Progenitor cell of endocrine pancreas (in vitro differentiated cells): ENCODE measurements at regions not wholly inside any gene's neighbourhood (a gene's known extent, or its start where the extent isn't known, plus 50 kb on each side); places are given as distances from the start of the nearest gene placed in this dataset.

Experiments
- DNase-seq: peaks from one replicate; pipeline ENCODE4 v3.0.0; 2021; ENCODE audit warnings: low spot score; ENCODE audit not compliant: unreplicated experiment
- H3K27ac Mint-ChIP-seq: 2 replicates; pipeline ENCODE4 v1.8.0; 2021; ENCODE audit warnings: mild to moderate bottlenecking, moderate library complexity, mixed read lengths
- H3K27me3 Mint-ChIP-seq: 2 replicates; pipeline ENCODE4 v1.8.0; 2021; ENCODE audit warnings: mixed read lengths
- H3K36me3 Mint-ChIP-seq: 2 replicates; pipeline ENCODE4 v1.8.0; 2022; ENCODE audit warnings: mixed read lengths; ENCODE audit not compliant: insufficient read depth
- H3K4me1 Mint-ChIP-seq: 2 replicates; pipeline ENCODE4 v1.8.0; 2021; ENCODE audit warnings: low read depth, mixed read lengths
- H3K4me3 Mint-ChIP-seq: 2 replicates; pipeline ENCODE4 v1.8.0; 2021; ENCODE audit warnings: low read depth, mild to moderate bottlenecking, moderate library complexity, mixed read lengths
- H3K9me3 Mint-ChIP-seq: 2 replicates; pipeline ENCODE4 v1.8.0; 2021; ENCODE audit warnings: low read depth, mixed read lengths
- TF ChIP-seq, protein P1 (sequence below): fragments of 200-600 bp; sonication (generic); IDR thresholded peaks from one replicate; pipeline ENCODE4 v1.5.0; 2021; ENCODE audit warnings: antibody characterized with exemption, mild to moderate bottlenecking; ENCODE audit not compliant: unreplicated experiment

DNA sequence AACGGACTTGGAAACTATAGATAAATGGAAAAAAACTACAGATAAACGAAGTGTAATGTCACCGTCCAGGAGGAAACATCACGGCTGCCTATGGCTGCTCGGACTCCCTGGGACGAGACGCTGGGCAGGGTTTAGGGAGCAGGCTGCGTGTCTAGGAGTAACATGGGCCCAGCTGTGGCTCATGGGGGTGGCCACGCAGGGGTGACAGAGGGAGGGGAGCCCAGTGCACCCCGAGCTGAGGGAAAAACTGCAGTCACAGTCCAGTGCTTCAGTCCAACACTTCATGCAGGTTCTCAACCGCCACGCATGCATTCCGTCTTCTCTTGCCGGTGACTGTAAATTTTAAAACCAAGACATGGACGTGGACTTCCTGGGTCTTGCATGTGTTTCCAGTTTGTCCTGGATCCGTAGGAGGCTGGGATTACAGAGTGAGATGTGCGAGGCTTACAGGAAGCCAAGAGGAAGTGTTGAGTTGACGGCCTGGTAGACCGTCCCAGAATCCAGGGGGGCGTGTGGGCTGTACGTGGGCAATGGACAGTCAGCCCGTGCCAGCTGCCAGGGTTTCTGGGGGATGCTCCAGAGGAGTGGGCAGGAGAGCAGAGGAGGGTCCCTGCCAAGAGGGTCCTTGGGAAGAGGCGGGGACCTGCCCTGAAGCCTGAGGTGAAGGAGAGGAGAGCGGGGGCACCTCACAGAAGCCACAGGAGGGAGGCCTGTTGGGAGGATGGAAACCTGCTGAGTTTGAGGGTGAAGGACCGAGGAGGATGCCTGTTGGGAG is 691.4 kb downstream of the BRD1 start:
- Mint-ChIP-seq H3K4me3 (no peak overlapping the region), H3K27me3 (peaks cover 16% of the 10 kb centered on the region), H3K9me3 (no peaks in the 10 kb centered on the region), H3K36me3 (no peaks in the 10 kb centered on the region), H3K27ac (no peak overlapping the region), H3K4me1 (no peaks in the 10 kb centered on the region)
- TF ChIP-seq, protein P1, sequence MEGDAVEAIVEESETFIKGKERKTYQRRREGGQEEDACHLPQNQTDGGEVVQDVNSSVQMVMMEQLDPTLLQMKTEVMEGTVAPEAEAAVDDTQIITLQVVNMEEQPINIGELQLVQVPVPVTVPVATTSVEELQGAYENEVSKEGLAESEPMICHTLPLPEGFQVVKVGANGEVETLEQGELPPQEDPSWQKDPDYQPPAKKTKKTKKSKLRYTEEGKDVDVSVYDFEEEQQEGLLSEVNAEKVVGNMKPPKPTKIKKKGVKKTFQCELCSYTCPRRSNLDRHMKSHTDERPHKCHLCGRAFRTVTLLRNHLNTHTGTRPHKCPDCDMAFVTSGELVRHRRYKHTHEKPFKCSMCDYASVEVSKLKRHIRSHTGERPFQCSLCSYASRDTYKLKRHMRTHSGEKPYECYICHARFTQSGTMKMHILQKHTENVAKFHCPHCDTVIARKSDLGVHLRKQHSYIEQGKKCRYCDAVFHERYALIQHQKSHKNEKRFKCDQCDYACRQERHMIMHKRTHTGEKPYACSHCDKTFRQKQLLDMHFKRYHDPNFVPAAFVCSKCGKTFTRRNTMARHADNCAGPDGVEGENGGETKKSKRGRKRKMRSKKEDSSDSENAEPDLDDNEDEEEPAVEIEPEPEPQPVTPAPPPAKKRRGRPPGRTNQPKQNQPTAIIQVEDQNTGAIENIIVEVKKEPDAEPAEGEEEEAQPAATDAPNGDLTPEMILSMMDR: no peak
- DNase-seq: no peak

DNA sequence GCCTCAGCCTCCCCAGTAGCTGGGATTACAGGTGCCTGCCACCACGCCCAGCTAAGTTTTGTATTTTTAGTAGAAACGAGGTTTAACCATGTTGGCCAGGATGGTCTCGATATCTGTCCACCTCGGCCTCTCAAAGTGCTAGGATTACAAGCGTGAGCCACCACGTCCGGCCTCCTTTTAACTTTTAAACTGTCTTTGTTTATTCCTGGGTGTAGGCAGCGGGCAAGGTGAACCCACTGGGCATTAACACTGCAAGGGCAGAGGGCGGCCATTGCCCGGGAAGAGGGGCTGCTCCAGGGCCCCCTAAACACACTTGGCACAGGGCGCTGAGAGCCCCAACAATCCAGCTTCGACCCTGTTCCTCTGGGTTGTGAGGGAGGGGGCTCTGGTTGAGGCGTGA is 693.6 kb downstream of the BRD1 start:
- Mint-ChIP-seq H3K27ac (no peak overlapping the region), H3K4me3 (no peak overlapping the region), H3K27me3 (peaks cover 16% of the 10 kb centered on the region), H3K36me3 (no peaks in the 10 kb centered on the region), H3K9me3 (no peaks in the 10 kb centered on the region), H3K4me1 (no peaks in the 10 kb centered on the region)
- TF ChIP-seq, protein P1: no peak
- DNase-seq: no peak

DNA sequence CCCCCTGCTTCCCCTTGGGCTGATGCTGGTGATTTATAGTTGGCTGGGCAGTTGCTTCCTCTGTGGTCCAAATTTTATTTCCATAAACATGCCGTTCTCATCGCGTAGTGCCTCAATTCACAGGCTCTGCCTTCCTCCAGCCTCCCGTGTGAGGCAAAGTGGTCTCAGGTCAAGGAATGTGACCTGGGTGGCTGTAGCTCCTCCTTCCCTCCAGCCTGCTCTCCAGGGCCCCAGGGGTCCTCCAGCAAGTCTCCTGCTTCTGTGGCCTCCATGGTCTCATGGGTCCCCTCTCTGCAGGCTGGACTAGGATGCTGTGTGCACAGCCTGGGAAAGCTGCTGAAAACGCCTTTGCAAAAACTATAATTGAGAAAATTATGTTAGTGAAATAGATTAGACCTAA is 694.1 kb downstream of the BRD1 start:
- H3K27me3 Mint-ChIP-seq: peaks cover 14% of the 10 kb centered on the region
- no peak for DNase-seq

DNA sequence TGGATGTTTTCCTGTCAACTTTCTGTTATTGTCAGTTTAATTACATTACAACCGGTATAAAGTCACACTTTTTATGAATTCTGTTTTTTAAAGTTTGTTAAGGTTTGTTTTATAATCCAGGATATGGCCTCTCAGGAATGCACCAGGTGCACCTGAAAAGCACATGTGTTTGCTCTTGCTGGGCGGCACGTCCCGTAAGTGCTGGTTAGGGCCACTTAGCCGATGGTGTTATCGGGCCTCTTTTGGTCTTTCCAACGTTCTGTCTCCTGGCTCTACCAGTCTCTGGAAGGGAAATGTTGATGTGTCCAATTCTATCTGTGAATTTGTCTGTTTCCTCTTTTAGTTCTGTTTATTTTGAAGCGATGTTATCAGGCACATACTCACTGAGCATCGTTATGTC is 695.7 kb downstream of the BRD1 start:
- DNase-seq: no peak
- Mint-ChIP-seq H3K4me1 (no peaks in the 10 kb centered on the region), H3K9me3 (no peaks in the 10 kb centered on the region), H3K4me3 (no peak overlapping the region), H3K27me3 (peaks cover 12% of the 10 kb centered on the region), H3K36me3 (no peaks in the 10 kb centered on the region), H3K27ac (no peak overlapping the region)
- TF ChIP-seq, protein P1: no peak

More for the DNA sequence above, 694.1 kb downstream of the BRD1 start:
- Mint-ChIP-seq H3K27ac (no peak overlapping the region), H3K9me3 (no peaks in the 10 kb centered on the region), H3K4me3 (no peak overlapping the region), H3K36me3 (no peaks in the 10 kb centered on the region), H3K4me1 (no peaks in the 10 kb centered on the region)
- TF ChIP-seq, protein P1: no peak

DNA sequence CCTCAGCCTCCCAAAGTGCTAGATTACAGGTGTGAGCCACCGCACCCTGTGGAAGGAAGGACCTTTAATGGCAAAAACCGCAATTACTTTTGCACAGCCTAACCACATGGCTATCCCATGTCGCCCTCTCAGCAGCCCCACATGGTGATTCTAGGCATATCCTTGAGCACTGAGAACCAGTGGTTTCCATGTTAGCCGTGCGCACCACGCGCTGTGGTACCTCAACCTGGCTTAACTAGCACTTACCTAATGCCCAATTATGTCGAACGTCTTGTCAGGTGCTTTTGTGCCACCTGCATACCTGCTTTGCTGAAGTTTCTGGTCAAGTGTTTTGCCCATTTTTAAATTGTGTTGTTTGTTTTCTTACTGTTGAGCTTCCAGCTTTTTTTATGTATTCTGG is 697.9 kb downstream of the BRD1 start:
- Mint-ChIP-seq H3K9me3 (no peaks in the 10 kb centered on the region), H3K27me3 (peaks cover 5% of the 10 kb centered on the region), H3K4me1 (peaks cover 6% of the 10 kb centered on the region), H3K4me3 (no peak overlapping the region), H3K27ac (no peak overlapping the region), H3K36me3 (no peaks in the 10 kb centered on the region)
- TF ChIP-seq, protein P1: no peak
- DNase-seq: no peak
